ENCODE measurements at regions not wholly inside any gene's neighbourhood (a gene's known extent, or its start where the extent isn't known, plus 50 kb on each side); places are given as distances from the start of the nearest gene placed in this dataset.
"Not testable (repeated sequence)": the region's sequence is repeated elsewhere in the genome, so short reads cannot be mapped to it uniquely, and the experiment has no call there.

DNA sequence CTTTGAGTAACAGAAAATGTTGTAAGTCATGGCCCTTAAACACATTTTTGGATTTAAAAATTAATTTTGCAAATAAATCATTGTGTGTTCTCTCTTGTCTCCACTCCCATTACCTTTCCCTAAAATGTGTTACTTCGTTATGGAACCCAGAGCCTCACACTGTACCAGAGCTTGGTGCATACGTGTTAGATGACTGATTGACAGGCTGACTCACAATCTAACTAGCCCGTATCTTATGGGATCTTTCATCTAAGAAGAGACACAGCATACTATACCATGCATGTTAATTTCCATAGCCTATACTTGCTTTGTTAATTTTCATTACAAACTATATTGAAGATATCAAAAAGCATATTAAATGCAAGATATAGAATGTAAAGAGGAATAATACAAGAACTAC is 87.1 kb downstream of the SPRY4 start:
- Histone ChIP-seq H3K27me3 (ENCODE audit: control insufficient read depth, insufficient read depth) (no peaks in the 10 kb centered on the region), H3K4me3 (ENCODE audit: low read length) (no peak overlapping the region), H3K27ac (ENCODE audit: low read length) (no peak overlapping the region), H3K4me1 (ENCODE audit: control insufficient read depth, insufficient read depth, low read length) (no peaks in the 10 kb centered on the region), H3K9me3 (ENCODE audit: control insufficient read depth, low read length) (no peaks in the 10 kb centered on the region)
- no peak for ATAC-seq
- WGBS: 95% methylated on average over 3 of the region's 3 CpGs
- no peak for DNase-seq
- intact Hi-C loops (cut with DNase I): no loop called here

DNA sequence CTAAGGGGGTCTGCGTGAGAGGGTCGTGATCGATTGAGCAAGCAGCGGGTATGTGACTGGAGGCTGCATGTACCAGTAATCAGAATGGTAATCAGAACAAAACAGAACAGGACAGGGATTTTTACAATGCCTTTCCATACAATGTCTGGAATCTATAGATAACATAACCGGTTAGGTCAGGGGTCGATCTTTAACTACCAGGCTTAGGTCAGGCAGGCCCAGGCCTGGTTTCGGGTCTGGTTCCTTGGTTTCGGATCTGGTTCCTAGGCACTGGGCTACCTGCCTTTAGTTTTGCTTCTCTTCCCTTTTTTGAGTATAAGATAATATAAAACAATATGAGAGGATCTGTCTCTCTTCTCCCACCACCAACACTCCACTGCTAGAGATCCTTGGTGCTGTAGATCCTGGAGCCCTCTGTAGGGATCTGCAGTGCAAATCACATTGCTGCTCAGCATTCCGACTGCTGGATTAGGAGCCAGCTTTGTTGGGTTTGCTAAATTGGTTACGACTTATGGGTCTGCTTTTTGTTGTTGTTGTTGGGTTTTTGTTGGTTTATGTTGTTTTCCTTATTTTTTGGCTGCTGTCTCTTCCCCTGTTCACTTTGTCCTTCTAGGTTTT is 88.0 kb downstream of the SPRY4 start:
- H3K9me3 ChIP-seq (ENCODE audit: control insufficient read depth, low read length); ATAC-seq; intact Hi-C loops (cut with DNase I): not testable (repeated sequence)

GRCh38 chr5:142235870-142236672 is 88.8 kb downstream of the SPRY4 start:
- ATAC-seq (no peak), DNase-seq (no peak)
- H3K4me1 ChIP-seq (ENCODE audit: control insufficient read depth, insufficient read depth, low read length): no peaks in the 10 kb centered on the region
- no peaks in the 10 kb centered on the region for H3K9me3 ChIP-seq (ENCODE audit: control insufficient read depth, low read length)
- no peak overlapping the region for H3K4me3 ChIP-seq (ENCODE audit: low read length)
- no peak overlapping the region for H3K27ac ChIP-seq (ENCODE audit: low read length)
- WGBS: 86% methylated on average over 24 of the region's 24 CpGs
- H3K27me3 ChIP-seq (ENCODE audit: control insufficient read depth, insufficient read depth): no peaks in the 10 kb centered on the region
- intact Hi-C loops (cut with DNase I): no loop called here

More for the DNA sequence above, 88.0 kb downstream of the SPRY4 start:
- not testable (repeated sequence) for H3K4me1 ChIP-seq (ENCODE audit: control insufficient read depth, insufficient read depth, low read length); H3K27ac ChIP-seq (ENCODE audit: low read length); DNase-seq; H3K4me3 ChIP-seq (ENCODE audit: low read length); H3K27me3 ChIP-seq (ENCODE audit: control insufficient read depth, insufficient read depth)
- WGBS: 91% methylated on average over 9 of the region's 10 CpGs

DNA sequence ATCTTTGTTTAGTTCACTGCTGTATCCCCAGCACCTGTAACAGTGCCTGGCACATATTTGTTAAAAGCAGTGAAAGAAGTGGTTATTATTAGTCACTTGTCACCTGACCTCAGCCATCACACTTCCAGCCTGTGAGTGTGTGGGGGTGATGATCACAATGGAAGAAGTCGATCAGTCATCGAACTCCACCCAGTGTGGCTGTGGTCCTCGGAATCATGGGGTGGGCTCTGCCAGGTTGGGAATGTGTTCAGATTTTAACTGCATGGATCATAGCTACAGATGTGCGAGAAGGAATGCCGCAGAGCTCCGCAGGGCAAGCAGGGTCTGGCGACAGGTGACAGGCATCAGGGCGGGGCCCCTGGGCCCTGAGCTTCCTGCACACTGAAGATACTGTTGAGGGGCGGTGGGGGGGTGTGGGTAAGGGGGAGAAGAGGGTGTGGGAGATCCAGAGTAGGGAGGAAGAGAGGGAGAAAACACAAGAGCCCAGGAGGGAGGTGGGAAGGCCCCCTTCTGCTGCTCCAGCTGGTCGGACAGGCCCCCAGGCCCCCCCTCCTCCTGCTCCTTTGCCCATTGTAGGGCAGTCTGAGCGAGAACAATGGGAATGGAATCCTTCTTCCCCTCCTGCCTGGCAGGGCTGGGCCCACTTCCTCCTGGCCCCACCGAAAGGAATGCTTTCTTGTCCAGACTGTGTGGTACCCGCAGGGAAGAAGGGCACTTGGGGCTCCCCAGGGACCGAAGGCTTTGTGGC is 89.6 kb downstream of the SPRY4 start:
- intact Hi-C loops (cut with DNase I): no loop called here
- Histone ChIP-seq H3K9me3 (ENCODE audit: control insufficient read depth, low read length) (no peaks in the 10 kb centered on the region), H3K27me3 (ENCODE audit: control insufficient read depth, insufficient read depth) (no peaks in the 10 kb centered on the region), H3K4me1 (ENCODE audit: control insufficient read depth, insufficient read depth, low read length) (no peaks in the 10 kb centered on the region), H3K4me3 (ENCODE audit: low read length) (no peak overlapping the region), H3K27ac (ENCODE audit: low read length) (no peak overlapping the region)
- 56% methylated on average over 14 of the region's 14 CpGs for WGBS
- DNase-seq (no peak), ATAC-seq (peak; percentile 36 to 61)

GRCh38 chr5:142233083-142234032 is 91.5 kb downstream of the SPRY4 start:
- WGBS: 89% methylated on average over 16 of the region's 16 CpGs
- DNase-seq: no peak
- H3K27ac ChIP-seq (ENCODE audit: low read length): no peak overlapping the region
- no peak for ATAC-seq
- H3K4me1 ChIP-seq (ENCODE audit: control insufficient read depth, insufficient read depth, low read length): no peaks in the 10 kb centered on the region
- no peak overlapping the region for H3K4me3 ChIP-seq (ENCODE audit: low read length)
- H3K9me3 ChIP-seq (ENCODE audit: control insufficient read depth, low read length): no peaks in the 10 kb centered on the region
- intact Hi-C loops (cut with DNase I): no loop called here
- no peaks in the 10 kb centered on the region for H3K27me3 ChIP-seq (ENCODE audit: control insufficient read depth, insufficient read depth)

DNA sequence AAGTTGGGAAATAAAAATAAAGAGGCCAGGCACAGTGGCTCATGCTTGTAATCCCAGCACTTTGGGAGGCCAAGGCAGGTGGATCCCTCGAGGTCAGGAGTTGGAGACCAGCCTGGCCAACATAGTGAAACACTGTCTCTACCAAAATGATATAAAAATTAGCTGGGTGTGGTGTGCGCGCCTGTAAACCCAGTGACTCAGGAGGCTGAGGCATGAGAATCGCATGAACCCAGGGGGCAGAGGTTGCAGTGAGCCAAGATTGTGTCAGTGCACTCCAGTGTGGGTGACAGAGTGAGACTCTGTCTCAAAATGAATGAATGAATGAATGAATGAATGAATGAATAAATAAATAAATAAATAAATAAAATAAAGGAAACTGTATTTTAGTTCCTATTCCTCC is 93.9 kb downstream of the SPRY4 start:
- 97% methylated on average over 4 of the region's 4 CpGs for WGBS
- not testable (repeated sequence) for H3K9me3 ChIP-seq (ENCODE audit: control insufficient read depth, low read length); H3K4me3 ChIP-seq (ENCODE audit: low read length)

DNA sequence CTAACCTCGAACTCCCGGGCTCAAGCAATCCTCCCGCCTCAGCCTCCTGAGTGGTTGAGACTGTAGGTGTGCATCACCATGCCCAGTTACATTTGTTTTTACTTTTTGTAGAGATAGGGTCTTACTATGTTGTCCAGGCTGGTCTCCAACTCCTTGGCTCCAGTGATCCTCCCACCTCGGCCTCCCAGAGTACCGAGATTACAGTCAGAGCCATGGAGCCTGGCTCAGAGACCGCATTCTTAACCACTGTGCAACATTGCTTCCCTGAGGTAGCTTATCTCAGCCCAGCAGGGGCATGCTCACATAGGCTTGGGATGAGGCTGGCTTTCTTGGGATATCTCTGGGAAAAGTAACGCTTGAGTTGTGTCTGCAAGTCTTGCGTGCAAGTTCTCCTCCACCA is 99.7 kb downstream of the SPRY4 start:
- no peak overlapping the region for H3K27ac ChIP-seq (ENCODE audit: low read length)
- intact Hi-C loops (cut with DNase I): no loop called here

More for the DNA sequence above, 93.9 kb downstream of the SPRY4 start:
- H3K4me1 ChIP-seq (ENCODE audit: control insufficient read depth, insufficient read depth, low read length); intact Hi-C loops (cut with DNase I); DNase-seq; H3K27me3 ChIP-seq (ENCODE audit: control insufficient read depth, insufficient read depth); ATAC-seq; H3K27ac ChIP-seq (ENCODE audit: low read length): not testable (repeated sequence)

GRCh38 chr5:142222866-142223558 is 101.8 kb downstream of the SPRY4 start:
- H3K4me3 ChIP-seq (ENCODE audit: low read length): no peak overlapping the region
- H3K27ac ChIP-seq (ENCODE audit: low read length): no peak overlapping the region
- intact Hi-C loops (cut with DNase I): no loop called here
- DNase-seq: no peak
- H3K9me3 ChIP-seq (ENCODE audit: control insufficient read depth, low read length): no peaks in the 10 kb centered on the region
- peaks cover 6% of the 10 kb centered on the region for H3K4me1 ChIP-seq (ENCODE audit: control insufficient read depth, insufficient read depth, low read length)
- 90% methylated on average over 12 of the region's 12 CpGs for WGBS
- no peaks in the 10 kb centered on the region for H3K27me3 ChIP-seq (ENCODE audit: control insufficient read depth, insufficient read depth)
- peak in 1 of 2 donors; percentile 11 for ATAC-seq

More for the DNA sequence above, 99.7 kb downstream of the SPRY4 start:
- Histone ChIP-seq H3K4me3 (ENCODE audit: low read length) (no peak overlapping the region), H3K9me3 (ENCODE audit: control insufficient read depth, low read length) (no peaks in the 10 kb centered on the region), H3K4me1 (ENCODE audit: control insufficient read depth, insufficient read depth, low read length) (peaks cover 6% of the 10 kb centered on the region), H3K27me3 (ENCODE audit: control insufficient read depth, insufficient read depth) (no peaks in the 10 kb centered on the region)
- ATAC-seq (no peak), DNase-seq (no peak)
- WGBS: 96% methylated on average over 8 of the region's 8 CpGs

GRCh38 chr5:142222225-142222865 is 102.5 kb downstream of the SPRY4 start:
- Histone ChIP-seq H3K27me3 (ENCODE audit: control insufficient read depth, insufficient read depth) (no peaks in the 10 kb centered on the region), H3K4me3 (ENCODE audit: low read length) (no peak overlapping the region), H3K9me3 (ENCODE audit: control insufficient read depth, low read length) (no peaks in the 10 kb centered on the region), H3K4me1 (ENCODE audit: control insufficient read depth, insufficient read depth, low read length) (peaks cover 6% of the 10 kb centered on the region), H3K27ac (ENCODE audit: low read length) (no peak overlapping the region)
- ATAC-seq (no peak), DNase-seq (no peak)
- intact Hi-C loops (cut with DNase I): no loop called here
- 81% methylated on average over 14 of the region's 14 CpGs for WGBS
